ENCODE measurements at regions not wholly inside any gene's neighbourhood (a gene's known extent, or its start where the extent isn't known, plus 50 kb on each side); places are given as distances from the start of the nearest gene placed in this dataset.

GRCh38 chr16:85988723-85989313, 89.9 kb downstream of the IRF8 start:
- H3K27me3 ChIP-seq (ENCODE audit: control insufficient read depth in 1 of 2, insufficient read depth in 2 of 2, low read length in 1 of 2) = no peaks in the 10 kb centered on the region
- DNase-seq (peak in 1 of 2 donors; percentile 30), ATAC-seq (ENCODE audit: low FRiP score) (no peak)
- H3K4me1 ChIP-seq (ENCODE audit: control insufficient read depth in 1 of 2, insufficient read depth in 2 of 2, low read length in 2 of 2) = no peaks in the 10 kb centered on the region
- no peaks in the 10 kb centered on the region for H3K9me3 ChIP-seq (ENCODE audit: control insufficient read depth, low read length)
- no peaks in the 10 kb centered on the region for H3K36me3 ChIP-seq (ENCODE audit: control insufficient read depth in 1 of 2, insufficient read depth in 2 of 2, low read length in 1 of 2)
- intact Hi-C loops (cut with DNase I) = loop anchor here in 1 of 2 donors (10.0 kb wide), 1 partner anchor 164 kb away; no protein-coding TSS in a partner anchor
- no peak overlapping the region for H3K27ac ChIP-seq (ENCODE audit: low read depth in 1 of 2, low read length in 2 of 2)
- 50 to 60% methylated on average over 13 of the region's 13 CpGs for WGBS, 2 donors
- no peak overlapping the region for H3K4me3 ChIP-seq (ENCODE audit: low read length in 2 of 2)

- Histone ChIP-seq H3K27ac (ENCODE audit: low read depth in 1 of 2, low read length in 2 of 2) (no peak overlapping the region), H3K36me3 (ENCODE audit: control insufficient read depth in 1 of 2, insufficient read depth in 2 of 2, low read length in 1 of 2) (no peaks in the 10 kb centered on the region), H3K4me3 (ENCODE audit: low read length in 2 of 2) (no peak overlapping the region), H3K9me3 (ENCODE audit: control insufficient read depth, low read length) (no peaks in the 10 kb centered on the region), H3K27me3 (ENCODE audit: control insufficient read depth in 1 of 2, insufficient read depth in 2 of 2, low read length in 1 of 2) (no peaks in the 10 kb centered on the region), H3K4me1 (ENCODE audit: control insufficient read depth in 1 of 2, insufficient read depth in 2 of 2, low read length in 2 of 2) (no peaks in the 10 kb centered on the region)
- intact Hi-C loops (cut with DNase I) = loop anchor here in 1 of 2 donors (10.0 kb wide), 1 partner anchor 165 kb away; no protein-coding TSS in a partner anchor
- WGBS, 2 donors = 85% methylated on average over 5 of the region's 5 CpGs
- DNase-seq (peak in 1 of 2 donors; percentile 16), ATAC-seq (ENCODE audit: low FRiP score) (no peak)
Measured at GRCh38 chr16:85989376-85989775, 90.4 kb downstream of the IRF8 start.

GRCh38 chr16:85989863-85990643, 91.1 kb downstream of the IRF8 start:
- Histone ChIP-seq H3K27me3 (ENCODE audit: control insufficient read depth in 1 of 2, insufficient read depth in 2 of 2, low read length in 1 of 2) (no peaks in the 10 kb centered on the region), H3K9me3 (ENCODE audit: control insufficient read depth, low read length) (no peaks in the 10 kb centered on the region), H3K4me3 (ENCODE audit: low read length in 2 of 2) (no peak overlapping the region), H3K27ac (ENCODE audit: low read depth in 1 of 2, low read length in 2 of 2) (no peak overlapping the region), H3K36me3 (ENCODE audit: control insufficient read depth in 1 of 2, insufficient read depth in 2 of 2, low read length in 1 of 2) (no peaks in the 10 kb centered on the region), H3K4me1 (ENCODE audit: control insufficient read depth in 1 of 2, insufficient read depth in 2 of 2, low read length in 2 of 2) (no peaks in the 10 kb centered on the region)
- ATAC-seq (ENCODE audit: low FRiP score) (no peak), DNase-seq (peak in 1 of 2 donors; percentile 30)
- intact Hi-C loops (cut with DNase I) = loop anchor here in 1 of 2 donors (10.0 kb wide), 1 partner anchor 165 kb away; no protein-coding TSS in a partner anchor
- 41 to 48% methylated on average over 15 of the region's 15 CpGs for WGBS, 2 donors

GRCh38 chr16:85990861-85991301, 91.9 kb downstream of the IRF8 start:
- no peaks in the 10 kb centered on the region for H3K4me1 ChIP-seq (ENCODE audit: control insufficient read depth in 1 of 2, insufficient read depth in 2 of 2, low read length in 2 of 2)
- no peaks in the 10 kb centered on the region for H3K9me3 ChIP-seq (ENCODE audit: control insufficient read depth, low read length)
- ATAC-seq (ENCODE audit: low FRiP score) = no peak
- H3K27ac ChIP-seq (ENCODE audit: low read depth in 1 of 2, low read length in 2 of 2) = no peak overlapping the region
- no peaks in the 10 kb centered on the region for H3K27me3 ChIP-seq (ENCODE audit: control insufficient read depth in 1 of 2, insufficient read depth in 2 of 2, low read length in 1 of 2)
- H3K4me3 ChIP-seq (ENCODE audit: low read length in 2 of 2) = no peak overlapping the region
- intact Hi-C loops (cut with DNase I) = no loop called here
- WGBS, 2 donors = 87 to 91% methylated on average over 12 of the region's 12 CpGs
- peak in 1 of 2 donors; percentile 68 for DNase-seq
- H3K36me3 ChIP-seq (ENCODE audit: control insufficient read depth in 1 of 2, insufficient read depth in 2 of 2, low read length in 1 of 2) = no peaks in the 10 kb centered on the region

GRCh38 chr16:85991425-85991824, 92.5 kb downstream of the IRF8 start:
- Histone ChIP-seq H3K27ac (ENCODE audit: low read depth in 1 of 2, low read length in 2 of 2) (no peak overlapping the region), H3K4me3 (ENCODE audit: low read length in 2 of 2) (no peak overlapping the region), H3K36me3 (ENCODE audit: control insufficient read depth in 1 of 2, insufficient read depth in 2 of 2, low read length in 1 of 2) (no peaks in the 10 kb centered on the region), H3K4me1 (ENCODE audit: control insufficient read depth in 1 of 2, insufficient read depth in 2 of 2, low read length in 2 of 2) (no peaks in the 10 kb centered on the region), H3K27me3 (ENCODE audit: control insufficient read depth in 1 of 2, insufficient read depth in 2 of 2, low read length in 1 of 2) (no peaks in the 10 kb centered on the region), H3K9me3 (ENCODE audit: control insufficient read depth, low read length) (no peaks in the 10 kb centered on the region)
- DNase-seq (peak in 1 of 2 donors; percentile 39), ATAC-seq (ENCODE audit: low FRiP score) (no peak)
- 73 to 77% methylated on average over 7 of the region's 7 CpGs for WGBS, 2 donors
- intact Hi-C loops (cut with DNase I) = no loop called here

GRCh38 chr16:85991856-85992255, 92.9 kb downstream of the IRF8 start:
- Histone ChIP-seq H3K4me3 (ENCODE audit: low read length in 2 of 2) (no peak overlapping the region), H3K4me1 (ENCODE audit: control insufficient read depth in 1 of 2, insufficient read depth in 2 of 2, low read length in 2 of 2) (no peaks in the 10 kb centered on the region), H3K27ac (ENCODE audit: low read depth in 1 of 2, low read length in 2 of 2) (no peak overlapping the region), H3K36me3 (ENCODE audit: control insufficient read depth in 1 of 2, insufficient read depth in 2 of 2, low read length in 1 of 2) (no peaks in the 10 kb centered on the region), H3K27me3 (ENCODE audit: control insufficient read depth in 1 of 2, insufficient read depth in 2 of 2, low read length in 1 of 2) (no peaks in the 10 kb centered on the region), H3K9me3 (ENCODE audit: control insufficient read depth, low read length) (no peaks in the 10 kb centered on the region)
- WGBS, 2 donors = 76 to 77% methylated on average over 5 of the region's 5 CpGs
- DNase-seq (peak in 1 of 2 donors; percentile 27), ATAC-seq (ENCODE audit: low FRiP score) (no peak)
- intact Hi-C loops (cut with DNase I) = no loop called here

GRCh38 chr16:85992359-85992758, 93.4 kb downstream of the IRF8 start:
- Histone ChIP-seq H3K27ac (ENCODE audit: low read depth in 1 of 2, low read length in 2 of 2) (no peak overlapping the region), H3K9me3 (ENCODE audit: control insufficient read depth, low read length) (peaks cover 2% of the 10 kb centered on the region), H3K27me3 (ENCODE audit: control insufficient read depth in 1 of 2, insufficient read depth in 2 of 2, low read length in 1 of 2) (no peaks in the 10 kb centered on the region), H3K4me1 (ENCODE audit: control insufficient read depth in 1 of 2, insufficient read depth in 2 of 2, low read length in 2 of 2) (no peaks in the 10 kb centered on the region), H3K4me3 (ENCODE audit: low read length in 2 of 2) (no peak overlapping the region), H3K36me3 (ENCODE audit: control insufficient read depth in 1 of 2, insufficient read depth in 2 of 2, low read length in 1 of 2) (no peaks in the 10 kb centered on the region)
- WGBS, 2 donors = 69 to 74% methylated on average over 10 of the region's 10 CpGs
- ATAC-seq (ENCODE audit: low FRiP score) = no peak
- DNase-seq = peak in 1 of 2 donors; percentile 51
- intact Hi-C loops (cut with DNase I) = no loop called here

GRCh38 chr16:85992779-85993178, 93.8 kb downstream of the IRF8 start:
- 45 to 46% methylated on average over 2 of the region's 2 CpGs for WGBS, 2 donors
- Histone ChIP-seq H3K27me3 (ENCODE audit: control insufficient read depth in 1 of 2, insufficient read depth in 2 of 2, low read length in 1 of 2) (no peaks in the 10 kb centered on the region), H3K9me3 (ENCODE audit: control insufficient read depth, low read length) (peaks cover 3% of the 10 kb centered on the region), H3K4me3 (ENCODE audit: low read length in 2 of 2) (no peak overlapping the region), H3K36me3 (ENCODE audit: control insufficient read depth in 1 of 2, insufficient read depth in 2 of 2, low read length in 1 of 2) (no peaks in the 10 kb centered on the region), H3K27ac (ENCODE audit: low read depth in 1 of 2, low read length in 2 of 2) (no peak overlapping the region), H3K4me1 (ENCODE audit: control insufficient read depth in 1 of 2, insufficient read depth in 2 of 2, low read length in 2 of 2) (no peaks in the 10 kb centered on the region)
- no peak for DNase-seq
- intact Hi-C loops (cut with DNase I) = no loop called here
- ATAC-seq (ENCODE audit: low FRiP score) = no peak
